Mucosa of descending colon (tissue), 3 donors: ENCODE measurements at regions not wholly inside any gene's neighbourhood (a gene's known extent, or its start where the extent isn't known, plus 50 kb on each side); places are given as distances from the start of the nearest gene placed in this dataset.

ENCODE experiments used
- ATAC-seq: fragments of 200-7000 bp; cut with Tn5 transposase; one replicate; pipeline ENCODE4 v1.9.1; 2020; ENCODE audit warnings: mild to moderate bottlenecking, moderate library complexity
- DNase-seq, 3 donors: peaks; one replicate each; pipeline ENCODE4 v3.0.0-alpha.2; 2020
- H3K36me3 ChIP-seq: fragments of 200-600 bp; one replicate; pipeline ENCODE4 v1.8.0; 2021; ENCODE audit warnings: low read depth, mild to moderate bottlenecking
- H3K4me1 ChIP-seq: fragments of 200-600 bp; one replicate; pipeline ENCODE4 v1.8.0; 2021; ENCODE audit warnings: low read depth, mild to moderate bottlenecking
- H3K4me3 ChIP-seq: fragments of 200-600 bp; one replicate; pipeline ENCODE4 v1.8.0; 2021; ENCODE audit warnings: mild to moderate bottlenecking
- H3K9me3 ChIP-seq: fragments of 200-600 bp; one replicate; pipeline ENCODE4 v1.8.0; 2021; ENCODE audit warnings: mild to moderate bottlenecking
- intact Hi-C, 2 donors: fragments of 100-400 bp; cut with DNase I in 1 of 2; cut with micrococcal nuclease in 1 of 2; formaldehyde crosslinking; loops; one replicate each; pipeline versions ENCODE4 v1.11.0 to v1.11.1; 2022; cut with DNase I, micrococcal nuclease
- TF ChIP-seq, protein P1 (sequence below): fragments of 200-600 bp; IDR thresholded peaks from one replicate; pipeline ENCODE4 v1.8.0; 2022; ENCODE audit warnings: antibody characterized with exemption, mild to moderate bottlenecking
- donor health status: DM: no; HTN: no; CAD: no; lungs with moderate emphysema.
- donor health status: DM: no; HTN: no; CAD: no.
- donor health status: DM: no; HTN: yes; CAD: no.

DNA sequence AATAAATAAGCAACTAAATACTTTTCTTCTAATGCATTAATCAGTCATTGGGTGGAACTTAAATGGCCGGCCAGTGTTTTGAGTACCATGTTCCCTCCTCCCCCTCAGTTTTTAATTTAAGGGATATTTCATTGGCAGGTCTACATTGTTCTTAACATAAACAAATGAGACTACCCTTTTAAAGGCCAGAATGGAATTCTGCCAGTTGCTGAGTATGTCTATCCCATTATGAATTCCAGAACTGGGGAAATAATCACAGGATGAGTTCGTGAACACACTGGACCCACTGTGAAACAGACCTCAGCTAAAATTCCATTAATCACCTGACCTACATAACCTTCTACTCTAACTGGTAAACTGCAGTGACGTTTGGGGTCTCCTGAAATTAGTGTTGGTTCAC lies 305.5 kb upstream of the PKN2 start:
- H3K9me3 ChIP-seq = no peaks in the 10 kb centered on the region
- no peak for DNase-seq

DNA sequence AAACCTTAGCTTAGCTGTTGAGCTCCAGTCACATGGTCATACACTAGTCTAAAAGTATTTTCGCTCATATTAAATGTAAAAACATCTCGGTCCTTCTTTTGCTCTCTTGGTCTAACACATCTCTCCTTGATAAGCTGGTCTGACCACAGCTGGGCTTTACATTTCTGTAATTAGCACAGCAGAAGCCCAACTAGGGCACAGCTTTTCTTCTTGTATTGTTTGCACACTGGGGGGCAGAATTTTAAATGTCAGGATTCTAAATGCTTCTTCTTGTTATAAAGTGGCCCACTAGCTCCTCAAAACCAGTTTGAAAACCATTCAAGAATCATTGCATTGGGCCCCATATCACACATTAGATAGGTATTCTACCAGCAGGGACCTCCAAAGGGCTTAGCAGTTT lies 289.1 kb upstream of the PKN2 start:
- H3K4me1 ChIP-seq = no peaks in the 10 kb centered on the region
- H3K4me3 ChIP-seq = no peak overlapping the region
- no peak for ATAC-seq
- H3K9me3 ChIP-seq = no peaks in the 10 kb centered on the region
- intact Hi-C loops = no loop called here
- no peak for DNase-seq
- no peaks in the 10 kb centered on the region for H3K36me3 ChIP-seq
- TF ChIP-seq, protein P1, sequence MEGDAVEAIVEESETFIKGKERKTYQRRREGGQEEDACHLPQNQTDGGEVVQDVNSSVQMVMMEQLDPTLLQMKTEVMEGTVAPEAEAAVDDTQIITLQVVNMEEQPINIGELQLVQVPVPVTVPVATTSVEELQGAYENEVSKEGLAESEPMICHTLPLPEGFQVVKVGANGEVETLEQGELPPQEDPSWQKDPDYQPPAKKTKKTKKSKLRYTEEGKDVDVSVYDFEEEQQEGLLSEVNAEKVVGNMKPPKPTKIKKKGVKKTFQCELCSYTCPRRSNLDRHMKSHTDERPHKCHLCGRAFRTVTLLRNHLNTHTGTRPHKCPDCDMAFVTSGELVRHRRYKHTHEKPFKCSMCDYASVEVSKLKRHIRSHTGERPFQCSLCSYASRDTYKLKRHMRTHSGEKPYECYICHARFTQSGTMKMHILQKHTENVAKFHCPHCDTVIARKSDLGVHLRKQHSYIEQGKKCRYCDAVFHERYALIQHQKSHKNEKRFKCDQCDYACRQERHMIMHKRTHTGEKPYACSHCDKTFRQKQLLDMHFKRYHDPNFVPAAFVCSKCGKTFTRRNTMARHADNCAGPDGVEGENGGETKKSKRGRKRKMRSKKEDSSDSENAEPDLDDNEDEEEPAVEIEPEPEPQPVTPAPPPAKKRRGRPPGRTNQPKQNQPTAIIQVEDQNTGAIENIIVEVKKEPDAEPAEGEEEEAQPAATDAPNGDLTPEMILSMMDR = no peak

More for the DNA sequence above, 305.5 kb upstream of the PKN2 start:
- ATAC-seq = no peak
- no peaks in the 10 kb centered on the region for H3K4me1 ChIP-seq
- intact Hi-C loops = no loop called here
- no peaks in the 10 kb centered on the region for H3K36me3 ChIP-seq
- TF ChIP-seq, protein P1 = no peak
- no peak overlapping the region for H3K4me3 ChIP-seq

- TF ChIP-seq, protein P1 = no peak
- DNase-seq (no peak), ATAC-seq (no peak)
- H3K4me3 ChIP-seq = no peak overlapping the region
- no peaks in the 10 kb centered on the region for H3K9me3 ChIP-seq
- H3K36me3 ChIP-seq = no peaks in the 10 kb centered on the region
- no peaks in the 10 kb centered on the region for H3K4me1 ChIP-seq
- intact Hi-C loops = no loop called here
These were observed 285.7 kb upstream of the PKN2 start for GRCh38 chr1:88398338-88398737.

DNA sequence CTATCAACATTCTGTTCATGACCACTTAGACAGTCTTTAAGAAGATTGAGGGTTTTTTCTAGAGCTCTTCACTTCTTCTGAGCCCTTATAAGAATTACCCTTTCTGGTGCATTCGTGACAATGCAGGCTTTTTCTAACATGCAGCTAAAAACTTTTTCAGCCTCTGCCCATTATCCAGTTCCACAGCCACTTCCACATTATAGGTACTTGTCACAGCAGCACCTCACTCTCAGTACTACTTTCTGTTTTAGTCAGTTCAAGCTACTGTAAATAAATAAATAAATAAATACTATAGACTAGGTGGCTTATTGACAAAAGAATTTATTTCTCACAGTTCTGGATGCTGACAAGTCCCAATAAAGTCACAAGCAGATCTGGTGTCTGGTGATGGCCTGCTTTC lies 284.4 kb upstream of the PKN2 start:
- ATAC-seq = no peak
- TF ChIP-seq, protein P1 = no peak

DNA sequence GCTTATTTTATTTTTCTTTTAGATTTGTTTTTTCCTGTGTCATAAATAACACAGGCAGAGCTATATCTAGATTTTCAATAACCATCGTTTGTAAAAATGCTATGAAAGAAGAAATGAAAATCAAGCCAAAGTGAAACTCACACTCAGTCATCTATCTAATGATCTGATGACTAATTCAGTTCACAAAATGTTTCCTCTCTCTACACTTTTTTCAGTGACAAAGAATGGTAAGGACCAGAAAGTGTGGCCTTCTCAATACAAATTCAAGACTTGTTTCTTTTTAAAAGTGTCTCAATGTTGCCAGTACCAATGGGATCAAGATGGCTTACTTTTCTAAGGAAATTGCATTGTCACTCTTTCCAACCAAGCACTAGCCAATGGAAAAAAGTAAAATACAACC lies 282.8 kb upstream of the PKN2 start:
- TF ChIP-seq, protein P1 = no peak
- H3K9me3 ChIP-seq = no peaks in the 10 kb centered on the region
- H3K4me1 ChIP-seq = no peaks in the 10 kb centered on the region
- intact Hi-C loops = no loop called here
- ATAC-seq (no peak), DNase-seq (no peak)
- no peaks in the 10 kb centered on the region for H3K36me3 ChIP-seq
- no peak overlapping the region for H3K4me3 ChIP-seq

More for the DNA sequence above, 284.4 kb upstream of the PKN2 start:
- DNase-seq = no peak
- Histone ChIP-seq H3K9me3 (no peaks in the 10 kb centered on the region), H3K4me3 (no peak overlapping the region), H3K4me1 (no peaks in the 10 kb centered on the region), H3K36me3 (no peaks in the 10 kb centered on the region)
- intact Hi-C loops = no loop called here

- ATAC-seq (no peak), DNase-seq (no peak)
- Histone ChIP-seq H3K4me3 (no peak overlapping the region), H3K4me1 (no peaks in the 10 kb centered on the region), H3K36me3 (no peaks in the 10 kb centered on the region), H3K9me3 (peaks cover 2% of the 10 kb centered on the region)
- TF ChIP-seq, protein P1 = no peak
- intact Hi-C loops = no loop called here
These were observed 279.5 kb upstream of the PKN2 start for GRCh38 chr1:88404582-88404981.
